ENCODE measurements at regions not wholly inside any gene's neighbourhood (a gene's known extent, or its start where the extent isn't known, plus 50 kb on each side); places are given as distances from the start of the nearest gene placed in this dataset.

DNA sequence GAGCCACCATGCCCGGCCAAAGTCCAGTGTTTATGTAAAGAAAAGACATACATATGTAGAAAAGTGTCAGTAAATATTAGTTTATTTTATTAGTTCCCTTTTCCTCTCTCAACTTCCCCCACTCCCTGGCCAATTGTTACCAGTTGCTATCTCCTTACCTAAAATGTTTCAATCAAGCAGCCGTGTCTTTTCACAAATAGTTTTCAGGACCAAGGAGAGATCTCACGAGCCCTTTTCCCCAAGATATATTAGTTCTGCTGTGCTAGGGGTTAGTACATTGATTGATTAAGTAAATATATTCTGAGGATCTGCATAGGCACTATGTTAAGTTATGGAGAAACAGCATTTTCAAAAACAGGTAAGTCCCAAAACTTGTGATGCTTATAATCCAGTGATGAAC is 87.4 kb downstream of the ZIC4 start:
- TF ChIP-seq, protein P1, sequence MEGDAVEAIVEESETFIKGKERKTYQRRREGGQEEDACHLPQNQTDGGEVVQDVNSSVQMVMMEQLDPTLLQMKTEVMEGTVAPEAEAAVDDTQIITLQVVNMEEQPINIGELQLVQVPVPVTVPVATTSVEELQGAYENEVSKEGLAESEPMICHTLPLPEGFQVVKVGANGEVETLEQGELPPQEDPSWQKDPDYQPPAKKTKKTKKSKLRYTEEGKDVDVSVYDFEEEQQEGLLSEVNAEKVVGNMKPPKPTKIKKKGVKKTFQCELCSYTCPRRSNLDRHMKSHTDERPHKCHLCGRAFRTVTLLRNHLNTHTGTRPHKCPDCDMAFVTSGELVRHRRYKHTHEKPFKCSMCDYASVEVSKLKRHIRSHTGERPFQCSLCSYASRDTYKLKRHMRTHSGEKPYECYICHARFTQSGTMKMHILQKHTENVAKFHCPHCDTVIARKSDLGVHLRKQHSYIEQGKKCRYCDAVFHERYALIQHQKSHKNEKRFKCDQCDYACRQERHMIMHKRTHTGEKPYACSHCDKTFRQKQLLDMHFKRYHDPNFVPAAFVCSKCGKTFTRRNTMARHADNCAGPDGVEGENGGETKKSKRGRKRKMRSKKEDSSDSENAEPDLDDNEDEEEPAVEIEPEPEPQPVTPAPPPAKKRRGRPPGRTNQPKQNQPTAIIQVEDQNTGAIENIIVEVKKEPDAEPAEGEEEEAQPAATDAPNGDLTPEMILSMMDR (IDR thresholded peaks at IDR 0.05 in 2 of 3, conservative IDR thresholded peaks at IDR 0.05 in 1 of 3; ENCODE audit: control insufficient read depth in 2 of 3, extremely low read depth in 1 of 3, insufficient read depth in 1 of 3, low read depth in 3 of 3, low read length in 3 of 3): no peak
- no peak for TF ChIP-seq ZNF274 (IDR thresholded peaks at IDR 0.05; ENCODE audit: insufficient read depth, insufficient read length)
